ENCODE measurements at regions not wholly inside any gene's neighbourhood (a gene's known extent, or its start where the extent isn't known, plus 50 kb on each side); places are given as distances from the start of the nearest gene placed in this dataset.

- H3K14ac ChIP-seq (ENCODE audit: low read length), result no peak overlapping the region
- H3K4me2 ChIP-seq (ENCODE audit: insufficient read depth, low read length, poor library complexity, severe bottlenecking), result no peak overlapping the region
- peak overlapping the region; percentile 88 for H3K18ac ChIP-seq (ENCODE audit: low read length)
- no peak overlapping the region for H2BK12ac ChIP-seq (ENCODE audit: low read length)
- no peak overlapping the region for H2BK5ac ChIP-seq (ENCODE audit: low read length)
- H3K79me1 ChIP-seq (ENCODE audit: low read depth, low read length), result no peaks in the 10 kb centered on the region
- H4K8ac ChIP-seq (ENCODE audit: low read depth, low read length), result peak overlapping the region; percentile 56
- H3K4me1 ChIP-seq (ENCODE audit: control insufficient read depth in 2 of 2, insufficient read depth in 1 of 2, low read depth in 1 of 2, low read length in 2 of 2), result peaks cover 0 to 7% of the 10 kb centered on the region in 2 donors
- H3K23ac ChIP-seq (ENCODE audit: low read depth, low read length, poor library complexity), result no peak overlapping the region
- H3K36me3 ChIP-seq (replicated peaks in 1 of 2; ENCODE audit: control insufficient read depth in 2 of 2, insufficient read depth in 2 of 2, low read length in 2 of 2), result no peaks in the 10 kb centered on the region
- H2BK15ac ChIP-seq (ENCODE audit: low read length), result no peak overlapping the region
- peaks cover 0 to 6% (median 0%) of the 10 kb centered on the region in 3 experiments for H3K27me3 ChIP-seq (ENCODE audit: control insufficient read depth in 3 of 3, insufficient read depth in 3 of 3, low read depth in 1 of 3, low read length in 3 of 3)
- peak; percentile 44 for DNase-seq (ENCODE audit: low spot score)
- H2AFZ ChIP-seq (ENCODE audit: low read length), result peak overlapping the region; percentile 84
- H3K27ac ChIP-seq (replicated peaks; ENCODE audit: low read length), result no peak overlapping the region
- H4K91ac ChIP-seq (ENCODE audit: low read depth, low read length, poor library complexity), result no peak overlapping the region
- WGBS, 2 donors (ENCODE audit: extremely low coverage in 2 of 2, insufficient read length in 2 of 2, insufficient replicate concordance in 1 of 2), result no CpG with 5 or more reads among the region's 6 CpGs
- no peak overlapping the region for H3K9ac ChIP-seq (ENCODE audit: low read depth, low read length, poor library complexity)
- H3K4me3 ChIP-seq (ENCODE audit: low read length in 2 of 2), result no peak overlapping the region
- no peak overlapping the region for H2AK5ac ChIP-seq (ENCODE audit: low read depth, low read length)
- H2BK120ac ChIP-seq (ENCODE audit: low read depth, low read length), result no peak overlapping the region
- H3K9me3 ChIP-seq (replicated peaks in 1 of 2; ENCODE audit: control insufficient read depth in 2 of 2, insufficient read depth in 1 of 2, low read depth in 1 of 2, low read length in 2 of 2), result no peaks in the 10 kb centered on the region
- H3K4ac ChIP-seq (ENCODE audit: low read length), result no peak overlapping the region
Observed at GRCh38 chr10:52965938-52966401, 193.4 kb upstream of the MBL2 start.

- Histone ChIP-seq H2BK15ac (ENCODE audit: low read length) (no peak overlapping the region), H3K4ac (ENCODE audit: low read length) (no peak overlapping the region), H3K27ac (replicated peaks; ENCODE audit: low read length) (no peak overlapping the region), H2AFZ (ENCODE audit: low read length) (peak overlapping the region; percentile 84), H3K9me3 (replicated peaks in 1 of 2; ENCODE audit: control insufficient read depth in 2 of 2, insufficient read depth in 1 of 2, low read depth in 1 of 2, low read length in 2 of 2) (no peaks in the 10 kb centered on the region), H2AK5ac (ENCODE audit: low read depth, low read length) (peak overlapping the region; percentile 58), H3K18ac (ENCODE audit: low read length) (peak overlapping the region; percentile 88), H3K79me1 (ENCODE audit: low read depth, low read length) (no peaks in the 10 kb centered on the region), H3K4me1 (ENCODE audit: control insufficient read depth in 2 of 2, insufficient read depth in 1 of 2, low read depth in 1 of 2, low read length in 2 of 2) (peaks cover 0 to 7% of the 10 kb centered on the region in 2 donors), H2BK12ac (ENCODE audit: low read length) (peak overlapping the region; percentile 35), H3K36me3 (replicated peaks in 1 of 2; ENCODE audit: control insufficient read depth in 2 of 2, insufficient read depth in 2 of 2, low read length in 2 of 2) (no peaks in the 10 kb centered on the region), H4K8ac (ENCODE audit: low read depth, low read length) (peak overlapping the region; percentile 56), H3K27me3 (ENCODE audit: control insufficient read depth in 3 of 3, insufficient read depth in 3 of 3, low read depth in 1 of 3, low read length in 3 of 3) (peaks cover 0 to 6% (median 0%) of the 10 kb centered on the region in 3 experiments), H3K23ac (ENCODE audit: low read depth, low read length, poor library complexity) (no peak overlapping the region), H3K9ac (ENCODE audit: low read depth, low read length, poor library complexity) (no peak overlapping the region), H3K4me3 (ENCODE audit: low read length in 2 of 2) (no peak overlapping the region), H2BK5ac (ENCODE audit: low read length) (no peak overlapping the region), H3K4me2 (ENCODE audit: insufficient read depth, low read length, poor library complexity, severe bottlenecking) (no peak overlapping the region), H2BK120ac (ENCODE audit: low read depth, low read length) (no peak overlapping the region), H3K14ac (ENCODE audit: low read length) (no peak overlapping the region), H4K91ac (ENCODE audit: low read depth, low read length, poor library complexity) (no peak overlapping the region)
- WGBS, 2 donors (ENCODE audit: extremely low coverage in 2 of 2, insufficient read length in 2 of 2, insufficient replicate concordance in 1 of 2), result no CpG with 5 or more reads among the region's 3 CpGs
- DNase-seq (ENCODE audit: low spot score), result no peak
Observed at GRCh38 chr10:52965509-52965908, 192.9 kb upstream of the MBL2 start.

- no peak overlapping the region for H3K18ac ChIP-seq (ENCODE audit: low read length)
- peak overlapping the region; percentile 12 for H2AFZ ChIP-seq (ENCODE audit: low read length)
- no peak for DNase-seq (ENCODE audit: low spot score)
- H2BK15ac ChIP-seq (ENCODE audit: low read length), result no peak overlapping the region
- WGBS, 2 donors (ENCODE audit: extremely low coverage in 2 of 2, insufficient read length in 2 of 2, insufficient replicate concordance in 1 of 2), result no CpG with 5 or more reads among the region's 2 CpGs
- no peak overlapping the region for H2AK5ac ChIP-seq (ENCODE audit: low read depth, low read length)
- H3K9me3 ChIP-seq (replicated peaks in 1 of 2; ENCODE audit: control insufficient read depth in 2 of 2, insufficient read depth in 1 of 2, low read depth in 1 of 2, low read length in 2 of 2), result no peaks in the 10 kb centered on the region
- no peak overlapping the region for H3K4me2 ChIP-seq (ENCODE audit: insufficient read depth, low read length, poor library complexity, severe bottlenecking)
- no peak overlapping the region for H4K8ac ChIP-seq (ENCODE audit: low read depth, low read length)
- H2BK12ac ChIP-seq (ENCODE audit: low read length), result no peak overlapping the region
- no peak overlapping the region for H3K4ac ChIP-seq (ENCODE audit: low read length)
- H3K4me3 ChIP-seq (ENCODE audit: low read length in 2 of 2), result no peak overlapping the region
- H3K9ac ChIP-seq (ENCODE audit: low read depth, low read length, poor library complexity), result no peak overlapping the region
- H2BK120ac ChIP-seq (ENCODE audit: low read depth, low read length), result no peak overlapping the region
- no peak overlapping the region for H3K23ac ChIP-seq (ENCODE audit: low read depth, low read length, poor library complexity)
- peaks cover 0 to 6% of the 10 kb centered on the region in 2 donors for H3K4me1 ChIP-seq (ENCODE audit: control insufficient read depth in 2 of 2, insufficient read depth in 1 of 2, low read depth in 1 of 2, low read length in 2 of 2)
- H3K79me1 ChIP-seq (ENCODE audit: low read depth, low read length), result no peaks in the 10 kb centered on the region
- H3K36me3 ChIP-seq (replicated peaks in 1 of 2; ENCODE audit: control insufficient read depth in 2 of 2, insufficient read depth in 2 of 2, low read length in 2 of 2), result no peaks in the 10 kb centered on the region
- H3K27me3 ChIP-seq (ENCODE audit: control insufficient read depth in 3 of 3, insufficient read depth in 3 of 3, low read depth in 1 of 3, low read length in 3 of 3), result peaks cover 0 to 10% (median 0%) of the 10 kb centered on the region in 3 experiments
- H3K27ac ChIP-seq (replicated peaks; ENCODE audit: low read length), result no peak overlapping the region
- H3K14ac ChIP-seq (ENCODE audit: low read length), result no peak overlapping the region
- H4K91ac ChIP-seq (ENCODE audit: low read depth, low read length, poor library complexity), result no peak overlapping the region
- no peak overlapping the region for H2BK5ac ChIP-seq (ENCODE audit: low read length)
Observed at GRCh38 chr10:52961323-52961722, 188.7 kb upstream of the MBL2 start.

- no CpG with 5 or more reads among the region's 2 CpGs for WGBS, 2 donors (ENCODE audit: extremely low coverage in 2 of 2, insufficient read length in 2 of 2, insufficient replicate concordance in 1 of 2)
- no peaks in the 10 kb centered on the region for H3K4me1 ChIP-seq (ENCODE audit: control insufficient read depth in 2 of 2, insufficient read depth in 1 of 2, low read depth in 1 of 2, low read length in 2 of 2)
Observed at GRCh38 chr10:52959810-52960209, 187.2 kb upstream of the MBL2 start.

More at GRCh38 chr10:52959810-52960209, 187.2 kb upstream of the MBL2 start:
- Histone ChIP-seq H3K9me3 (replicated peaks in 1 of 2; ENCODE audit: control insufficient read depth in 2 of 2, insufficient read depth in 1 of 2, low read depth in 1 of 2, low read length in 2 of 2) (no peaks in the 10 kb centered on the region), H3K18ac (ENCODE audit: low read length) (no peak overlapping the region), H2BK5ac (ENCODE audit: low read length) (no peak overlapping the region), H3K4ac (ENCODE audit: low read length) (no peak overlapping the region), H3K4me2 (ENCODE audit: insufficient read depth, low read length, poor library complexity, severe bottlenecking) (no peak overlapping the region), H3K79me1 (ENCODE audit: low read depth, low read length) (no peaks in the 10 kb centered on the region), H4K91ac (ENCODE audit: low read depth, low read length, poor library complexity) (no peak overlapping the region), H3K23ac (ENCODE audit: low read depth, low read length, poor library complexity) (no peak overlapping the region), H2AFZ (ENCODE audit: low read length) (no peak overlapping the region), H3K4me3 (ENCODE audit: low read length in 2 of 2) (no peak overlapping the region), H3K27ac (replicated peaks; ENCODE audit: low read length) (no peak overlapping the region), H2AK5ac (ENCODE audit: low read depth, low read length) (no peak overlapping the region), H2BK15ac (ENCODE audit: low read length) (no peak overlapping the region), H3K14ac (ENCODE audit: low read length) (no peak overlapping the region), H2BK120ac (ENCODE audit: low read depth, low read length) (no peak overlapping the region), H2BK12ac (ENCODE audit: low read length) (no peak overlapping the region), H3K9ac (ENCODE audit: low read depth, low read length, poor library complexity) (no peak overlapping the region), H3K36me3 (replicated peaks in 1 of 2; ENCODE audit: control insufficient read depth in 2 of 2, insufficient read depth in 2 of 2, low read length in 2 of 2) (no peaks in the 10 kb centered on the region), H3K27me3 (ENCODE audit: control insufficient read depth in 3 of 3, insufficient read depth in 3 of 3, low read depth in 1 of 3, low read length in 3 of 3) (peaks cover 0 to 10% (median 0%) of the 10 kb centered on the region in 3 experiments), H4K8ac (ENCODE audit: low read depth, low read length) (no peak overlapping the region)
- DNase-seq (ENCODE audit: low spot score), result no peak
